HCT116 (cell line): ENCODE measurements at regions not wholly inside any gene's neighbourhood (a gene's known extent, or its start where the extent isn't known, plus 50 kb on each side); places are given as distances from the start of the nearest gene placed in this dataset.
"Not testable (repeated sequence)": the region's sequence is repeated elsewhere in the genome, so short reads cannot be mapped to it uniquely, and the experiment has no call there.

Source experiments
- ATAC-seq: fragments of 200-7000 bp; cut with Tn5 transposase; 2 replicates; pipeline ENCODE4 v1.9.1; 2020; ENCODE audit warnings: mild to moderate bottlenecking, moderate library complexity
- BruUV-seq: library from RNA; stranded (reverse); fragments of 400-500 nt; replicated peaks from 2 replicates; lab custom pipeline; 2021; lab: Mats Ljungman, UMichigan
- CTCF ChIA-PET: fragments of 300-600 bp; sonication (Branson Sonifier 250); formaldehyde crosslinking; loops from one replicate; lab custom pipeline; 2021; ENCODE audit warnings: antibody characterized with exemption; lab: Charles Lee
- POLR2A ChIA-PET: fragments of 300-600, 350-600 bp; sonication (Branson Sonifier 250); formaldehyde crosslinking; loops from one replicate; lab custom pipeline; 2021; ENCODE audit warnings: antibody characterized with exemption; lab: Charles Lee
- RAD21 ChIA-PET, 2 experiments: fragments of 300-600 bp; sonication (Branson Sonifier 250); formaldehyde crosslinking; loops; one replicate each; lab custom pipeline; 2023; ENCODE audit warnings: low total read pairs in 2 of 2; ENCODE audit not compliant: uncharacterized antibody in 2 of 2, unreplicated experiment in 2 of 2, low non-redundant PET in 1 of 2; lab: Charles Lee
- DNase-seq: peaks from one replicate; pipeline ENCODE4 v3.0.0-alpha.2; 2010; ENCODE audit warnings: low read depth, low spot score
- H2AFZ ChIP-seq: fragments of 200-600 bp; shearing (Covaris generic), sonication (generic); 2 replicates; pipeline ENCODE4 v1.6.1; 2017; ENCODE audit warnings: low read depth, mixed run types, mixed read lengths, antibody characterized with exemption, low read length; ENCODE audit not compliant: poor library complexity, severe bottlenecking
- H3K27ac ChIP-seq: 2 replicates; pipeline ENCODE4 v1.5.1; 2012; ENCODE audit warnings: low read depth, low read length
- H3K27me3 ChIP-seq: fragments of 200-600 bp; sonication (generic); 2 replicates; pipeline ENCODE4 v1.6.1; 2016; ENCODE audit warnings: mixed run types, low read length, mixed read lengths; ENCODE audit not compliant: insufficient read depth
- H3K36me3 ChIP-seq, 2 experiments: fragments of 200-500 bp in 1 of 2; fragments of 200-600 bp in 1 of 2; sonication (Bioruptor generic) in 1 of 2; sonication (generic) in 1 of 2; 2 replicates each; pipeline versions ENCODE4 v1.5.1 to v1.6.1; 2014 to 2016; ENCODE audit warnings: low read length in 2 of 2, inconsistent platforms in 1 of 2, mixed read lengths in 1 of 2, mixed run types in 1 of 2; ENCODE audit not compliant: insufficient read depth in 2 of 2, control insufficient read depth in 1 of 2
- H3K4me1 ChIP-seq, 2 experiments: fragments of 200-600 bp in 1 of 2; sonication (generic) in 1 of 2; 2 replicates each; pipeline versions ENCODE4 v1.5.1 to v1.6.1; 2012 to 2017; ENCODE audit warnings: low read length in 2 of 2, inconsistent platforms in 1 of 2, mild to moderate bottlenecking in 1 of 2, mixed read lengths in 1 of 2, mixed run types in 1 of 2, moderate library complexity in 1 of 2; ENCODE audit not compliant: insufficient read depth in 2 of 2, control insufficient read depth in 1 of 2
- H3K4me2 ChIP-seq: fragments of 200-600 bp; sonication (generic); 2 replicates; pipeline ENCODE4 v1.6.1; 2017; ENCODE audit warnings: mixed run types, low read length, mixed read lengths
- H3K4me3 ChIP-seq, 2 experiments: fragments of 200-600 bp in 1 of 2; sonication (generic) in 1 of 2; replicated peaks in 1 of 2; 2 replicates each; pipeline ENCODE4 v1.5.1; 2011 to 2016; ENCODE audit warnings: low read length in 2 of 2, control low read depth in 1 of 2, low read depth in 1 of 2, mild to moderate bottlenecking in 1 of 2, mixed read lengths in 1 of 2, mixed run types in 1 of 2
- H3K79me2 ChIP-seq: fragments of 200-600 bp; sonication (generic); 2 replicates; pipeline ENCODE4 v1.6.1; 2017; ENCODE audit warnings: mild to moderate bottlenecking, mixed run types, low read length, moderate library complexity, mixed read lengths; ENCODE audit not compliant: insufficient read depth
- H3K9ac ChIP-seq: fragments of 200-600 bp; sonication (generic); 2 replicates; pipeline ENCODE4 v1.6.1; 2016; ENCODE audit warnings: low read length, mixed read lengths
- H3K9me2 ChIP-seq: fragments of 200-600 bp; sonication (generic), shearing (Covaris generic); 2 replicates; pipeline ENCODE4 v1.6.1; 2017; ENCODE audit warnings: mixed run types, mild to moderate bottlenecking, moderate library complexity; ENCODE audit not compliant: insufficient read depth
- H3K9me3 ChIP-seq, 2 experiments: fragments of 200-500 bp in 1 of 2; fragments of 200-600 bp in 1 of 2; sonication (Bioruptor generic) in 1 of 2; sonication (generic) in 1 of 2; 2 replicates each; pipeline ENCODE4 v1.6.1; 2014 to 2017; ENCODE audit warnings: low read length in 2 of 2, mixed read lengths in 2 of 2, inconsistent platforms in 1 of 2, low read depth in 1 of 2, mild to moderate bottlenecking in 1 of 2, mixed run types in 1 of 2, moderate library complexity in 1 of 2; ENCODE audit not compliant: control insufficient read depth in 1 of 2, insufficient read depth in 1 of 2
- H4K20me1 ChIP-seq: fragments of 200-600 bp; sonication (generic), shearing (Covaris generic); 2 replicates; pipeline ENCODE4 v1.6.1; 2017; ENCODE audit warnings: mixed run types, mild to moderate bottlenecking, moderate library complexity; ENCODE audit not compliant: insufficient read depth
- ELF1 ChIP-seq: IDR thresholded peaks from 2 replicates; pipeline ENCODE4 v1.6.1; 2012; ENCODE audit warnings: low read depth, borderline replicate concordance
- EZH2phosphoT487 ChIP-seq: fragments of 200-600 bp; IDR thresholded peaks from 2 replicates; pipeline ENCODE4 v1.6.1; 2018; ENCODE audit warnings: antibody characterized with exemption, borderline replicate concordance
- FOSL1 ChIP-seq: IDR thresholded peaks from 2 replicates; pipeline ENCODE4 v1.6.1; 2012; ENCODE audit warnings: low read depth
- POLR2A ChIP-seq: IDR thresholded peaks from 2 replicates; pipeline ENCODE4 v1.7.0; 2011; ENCODE audit warnings: borderline replicate concordance; ENCODE audit not compliant: insufficient read depth, insufficient read length; ENCODE audit errors: extremely low read depth
- RAD21 ChIP-seq: IDR thresholded peaks from 2 replicates; pipeline ENCODE4 v1.6.1; 2012; ENCODE audit warnings: low read depth, mild to moderate bottlenecking
- SIN3A ChIP-seq: IDR thresholded peaks from 2 replicates; pipeline ENCODE4 v1.6.1; 2012; ENCODE audit warnings: low read depth
- SP1 ChIP-seq: IDR thresholded peaks from 2 replicates; pipeline ENCODE4 v1.6.1; 2012; ENCODE audit warnings: low read depth
- TCF7L2 ChIP-seq: IDR thresholded peaks from 2 replicates; pipeline ENCODE4 v1.7.0; 2011; ENCODE audit warnings: borderline replicate concordance, inconsistent platforms; ENCODE audit not compliant: insufficient read depth, insufficient read length; ENCODE audit errors: extremely low read depth
- YY1 ChIP-seq: IDR thresholded peaks from 2 replicates; pipeline ENCODE4 v1.6.1; 2011; ENCODE audit warnings: low read length, low read depth, moderate library complexity, mild to moderate bottlenecking; ENCODE audit not compliant: insufficient replicate concordance; ENCODE audit errors: extremely low read depth
- ZFX ChIP-seq: fragments of 450-650 bp; IDR thresholded peaks from 2 replicates; pipeline ENCODE4 v1.6.1; 2017
- intact Hi-C: fragments of 100-400 bp; cut with micrococcal nuclease; formaldehyde crosslinking; loops from 2 replicates; pipeline ENCODE4 v1.10.0; 2022
- TF ChIP-seq, protein P1 (sequence below): IDR thresholded peaks from 2 replicates; pipeline ENCODE4 v1.6.1; 2011; ENCODE audit warnings: mild to moderate bottlenecking, low read length, moderate library complexity; ENCODE audit not compliant: insufficient replicate concordance; ENCODE audit errors: extremely low read depth
- TF ChIP-seq, protein P2 (sequence below): IDR thresholded peaks from 2 replicates; pipeline ENCODE4 v1.6.1; 2012; ENCODE audit warnings: low read depth
- TF ChIP-seq, protein P3 (sequence below): IDR thresholded peaks from 2 replicates; pipeline ENCODE4 v1.6.1; 2012

DNA sequence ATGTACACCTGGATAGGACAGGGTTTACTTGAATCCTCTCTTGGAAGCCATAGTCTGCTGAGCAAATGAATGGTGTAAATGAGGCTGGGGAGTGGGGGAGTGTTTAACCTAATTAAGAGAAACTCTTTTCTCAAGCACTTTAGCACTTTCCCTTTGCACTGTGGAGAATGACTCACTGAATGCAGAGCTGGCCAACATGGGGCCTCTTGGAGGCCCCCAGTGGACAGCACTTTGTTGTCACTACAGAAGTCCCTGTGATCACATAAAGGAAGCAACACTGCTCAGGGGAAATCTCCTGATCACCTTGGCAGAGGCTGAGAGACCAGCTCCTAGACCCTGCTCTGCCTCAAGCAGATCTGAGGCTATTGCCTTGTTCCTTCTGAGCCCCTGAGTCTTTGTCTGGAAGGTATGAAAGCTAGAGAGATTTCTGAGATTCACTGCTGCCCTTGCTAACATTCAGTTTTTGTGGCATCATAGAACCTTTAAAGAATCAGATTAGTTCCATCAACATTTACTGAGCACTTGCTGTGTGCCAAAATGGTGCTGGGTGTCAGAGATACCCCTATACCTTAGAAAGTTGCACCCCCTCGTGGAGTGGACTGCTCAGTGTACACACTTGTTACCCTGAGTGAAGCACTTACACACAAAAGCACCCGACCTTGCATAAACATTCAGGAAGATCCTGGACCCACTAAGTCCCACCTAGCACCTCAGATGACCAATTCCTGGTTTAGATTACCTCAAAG, 230.1 kb upstream of the CCL2 start:
- Histone ChIP-seq H4K20me1 (no peaks in the 10 kb centered on the region), H2AFZ (no peak overlapping the region), H3K9me3 (peaks cover 0 to 25% of the 10 kb centered on the region in 2 experiments; a peak in 2 of 4 replicates), H3K4me1 (no peaks in the 10 kb centered on the region), H3K36me3 (no peaks in the 10 kb centered on the region), H3K27me3 (no peaks in the 10 kb centered on the region), H3K9me2 (no peaks in the 10 kb centered on the region), H3K79me2 (no peaks in the 10 kb centered on the region), H3K9ac (no peak overlapping the region), H3K4me2 (no peak overlapping the region), H3K4me3 (no peak overlapping the region), H3K27ac (no peak overlapping the region)
- ChIA-PET RAD21 (no interaction called here), CTCF (no interaction called here), POLR2A (no interaction called here)
- no peak for DNase-seq
- intact Hi-C loops: no loop called here
- BruUV-seq: no TSS peak
- no peak for TF ChIP-seq ELF1
- TF ChIP-seq, protein P1, sequence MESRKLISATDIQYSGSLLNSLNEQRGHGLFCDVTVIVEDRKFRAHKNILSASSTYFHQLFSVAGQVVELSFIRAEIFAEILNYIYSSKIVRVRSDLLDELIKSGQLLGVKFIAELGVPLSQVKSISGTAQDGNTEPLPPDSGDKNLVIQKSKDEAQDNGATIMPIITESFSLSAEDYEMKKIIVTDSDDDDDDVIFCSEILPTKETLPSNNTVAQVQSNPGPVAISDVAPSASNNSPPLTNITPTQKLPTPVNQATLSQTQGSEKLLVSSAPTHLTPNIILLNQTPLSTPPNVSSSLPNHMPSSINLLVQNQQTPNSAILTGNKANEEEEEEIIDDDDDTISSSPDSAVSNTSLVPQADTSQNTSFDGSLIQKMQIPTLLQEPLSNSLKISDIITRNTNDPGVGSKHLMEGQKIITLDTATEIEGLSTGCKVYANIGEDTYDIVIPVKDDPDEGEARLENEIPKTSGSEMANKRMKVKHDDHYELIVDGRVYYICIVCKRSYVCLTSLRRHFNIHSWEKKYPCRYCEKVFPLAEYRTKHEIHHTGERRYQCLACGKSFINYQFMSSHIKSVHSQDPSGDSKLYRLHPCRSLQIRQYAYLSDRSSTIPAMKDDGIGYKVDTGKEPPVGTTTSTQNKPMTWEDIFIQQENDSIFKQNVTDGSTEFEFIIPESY: no peak
- TF ChIP-seq TCF7L2: no peak
- TF ChIP-seq POLR2A: no peak
- TF ChIP-seq, protein P2, sequence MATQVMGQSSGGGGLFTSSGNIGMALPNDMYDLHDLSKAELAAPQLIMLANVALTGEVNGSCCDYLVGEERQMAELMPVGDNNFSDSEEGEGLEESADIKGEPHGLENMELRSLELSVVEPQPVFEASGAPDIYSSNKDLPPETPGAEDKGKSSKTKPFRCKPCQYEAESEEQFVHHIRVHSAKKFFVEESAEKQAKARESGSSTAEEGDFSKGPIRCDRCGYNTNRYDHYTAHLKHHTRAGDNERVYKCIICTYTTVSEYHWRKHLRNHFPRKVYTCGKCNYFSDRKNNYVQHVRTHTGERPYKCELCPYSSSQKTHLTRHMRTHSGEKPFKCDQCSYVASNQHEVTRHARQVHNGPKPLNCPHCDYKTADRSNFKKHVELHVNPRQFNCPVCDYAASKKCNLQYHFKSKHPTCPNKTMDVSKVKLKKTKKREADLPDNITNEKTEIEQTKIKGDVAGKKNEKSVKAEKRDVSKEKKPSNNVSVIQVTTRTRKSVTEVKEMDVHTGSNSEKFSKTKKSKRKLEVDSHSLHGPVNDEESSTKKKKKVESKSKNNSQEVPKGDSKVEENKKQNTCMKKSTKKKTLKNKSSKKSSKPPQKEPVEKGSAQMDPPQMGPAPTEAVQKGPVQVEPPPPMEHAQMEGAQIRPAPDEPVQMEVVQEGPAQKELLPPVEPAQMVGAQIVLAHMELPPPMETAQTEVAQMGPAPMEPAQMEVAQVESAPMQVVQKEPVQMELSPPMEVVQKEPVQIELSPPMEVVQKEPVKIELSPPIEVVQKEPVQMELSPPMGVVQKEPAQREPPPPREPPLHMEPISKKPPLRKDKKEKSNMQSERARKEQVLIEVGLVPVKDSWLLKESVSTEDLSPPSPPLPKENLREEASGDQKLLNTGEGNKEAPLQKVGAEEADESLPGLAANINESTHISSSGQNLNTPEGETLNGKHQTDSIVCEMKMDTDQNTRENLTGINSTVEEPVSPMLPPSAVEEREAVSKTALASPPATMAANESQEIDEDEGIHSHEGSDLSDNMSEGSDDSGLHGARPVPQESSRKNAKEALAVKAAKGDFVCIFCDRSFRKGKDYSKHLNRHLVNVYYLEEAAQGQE: no peak
- no peak for TF ChIP-seq SIN3A
- TF ChIP-seq SP1: no peak
- TF ChIP-seq, protein P3, sequence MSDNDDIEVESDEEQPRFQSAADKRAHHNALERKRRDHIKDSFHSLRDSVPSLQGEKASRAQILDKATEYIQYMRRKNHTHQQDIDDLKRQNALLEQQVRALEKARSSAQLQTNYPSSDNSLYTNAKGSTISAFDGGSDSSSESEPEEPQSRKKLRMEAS: no peak
- no peak for TF ChIP-seq FOSL1
- TF ChIP-seq YY1: no peak
- no peak for TF ChIP-seq EZH2phosphoT487
- TF ChIP-seq RAD21: no peak
- no peak for TF ChIP-seq ZFX
- no peak for ATAC-seq

DNA sequence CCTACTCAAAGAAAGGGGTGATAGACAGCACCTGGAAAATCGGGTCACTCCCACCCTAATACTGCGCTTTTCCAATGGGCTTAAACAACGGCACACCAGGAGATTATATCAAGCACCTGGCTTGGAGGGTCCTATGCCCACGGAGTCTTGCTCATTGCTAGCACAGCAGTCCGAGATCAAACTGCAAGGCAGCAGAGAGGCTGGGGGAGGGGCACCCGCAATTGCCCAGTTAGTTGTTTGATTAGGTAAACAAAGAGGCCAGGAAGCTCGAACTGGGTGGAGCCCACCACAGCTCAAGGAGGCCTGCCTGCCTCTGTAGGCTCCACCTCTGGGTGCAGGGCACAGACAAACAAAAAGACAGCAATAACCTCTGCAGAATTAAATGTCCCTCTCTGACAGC, 224.5 kb upstream of the CCL2 start:
- H3K9ac ChIP-seq, CTCF ChIA-PET, H3K4me1 ChIP-seq, RAD21 ChIA-PET, POLR2A ChIA-PET, intact Hi-C loops, H2AFZ ChIP-seq, DNase-seq, H3K27me3 ChIP-seq, H3K36me3 ChIP-seq, ATAC-seq, H3K27ac ChIP-seq, H3K79me2 ChIP-seq, H4K20me1 ChIP-seq, BruUV-seq, H3K4me3 ChIP-seq, H3K9me2 ChIP-seq, H3K4me2 ChIP-seq: not testable (repeated sequence)
- H3K9me3 ChIP-seq: peaks cover 0 to 12% of the 10 kb centered on the region in 2 experiments; a peak in 2 of 4 replicates
